Right forelimb (tissue), 1 donor: ENCODE measurements at regions not wholly inside any gene's neighbourhood (a gene's known extent, or its start where the extent isn't known, plus 50 kb on each side); places are given as distances from the start of the nearest gene placed in this dataset.
A peak's percentile ranks its signal among the peaks of the same experiment; 100 is the strongest.

Experiments
- DNase-seq: peaks from one replicate; pipeline ENCODE4 v3.0.0-alpha.2; 2018

DNA sequence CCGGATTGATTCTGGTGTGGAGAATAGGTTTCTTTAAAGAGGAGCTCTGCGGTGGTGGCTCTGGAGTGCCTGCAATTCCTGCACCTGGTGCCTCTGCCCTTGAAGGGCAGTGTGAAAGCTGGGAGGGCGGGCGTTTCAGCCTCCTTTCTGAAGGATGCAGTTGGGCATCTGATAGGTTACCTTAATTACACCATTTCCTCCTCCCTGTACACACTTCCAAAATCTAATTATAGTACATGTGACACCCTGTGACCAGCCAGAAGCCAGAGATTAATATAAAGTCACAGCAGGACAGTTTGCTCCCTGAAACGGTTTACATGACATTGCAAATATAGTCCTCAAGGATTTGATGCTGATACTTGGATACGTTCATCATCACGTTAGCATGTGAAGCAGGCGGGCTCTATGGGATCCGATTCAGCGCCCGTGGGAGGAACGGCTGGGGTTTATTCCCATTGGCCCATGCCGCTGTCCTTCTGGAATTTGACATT, 548.2 kb downstream of the QKI start:
- no peak for DNase-seq

DNA sequence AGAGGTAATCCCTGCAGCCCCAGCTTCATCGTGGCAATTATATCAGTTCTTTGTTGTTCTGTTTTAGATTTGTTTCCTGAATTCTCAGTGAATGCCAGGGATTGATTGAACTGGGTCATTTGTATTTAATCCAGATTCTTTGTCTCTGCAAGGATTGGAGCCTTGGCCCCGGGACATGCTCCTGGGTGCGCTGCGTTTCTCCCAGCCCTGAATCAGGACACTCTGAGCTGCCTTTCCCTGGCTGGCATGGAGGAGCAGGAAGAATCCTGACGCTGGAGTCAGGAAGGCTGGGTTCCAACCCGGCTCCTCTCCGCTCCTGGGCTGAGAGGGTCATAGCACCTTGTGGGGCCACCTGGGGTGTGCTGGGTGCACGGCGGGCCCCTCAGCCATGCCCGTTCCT, 545.6 kb downstream of the QKI start:
- DNase-seq: no peak

DNA sequence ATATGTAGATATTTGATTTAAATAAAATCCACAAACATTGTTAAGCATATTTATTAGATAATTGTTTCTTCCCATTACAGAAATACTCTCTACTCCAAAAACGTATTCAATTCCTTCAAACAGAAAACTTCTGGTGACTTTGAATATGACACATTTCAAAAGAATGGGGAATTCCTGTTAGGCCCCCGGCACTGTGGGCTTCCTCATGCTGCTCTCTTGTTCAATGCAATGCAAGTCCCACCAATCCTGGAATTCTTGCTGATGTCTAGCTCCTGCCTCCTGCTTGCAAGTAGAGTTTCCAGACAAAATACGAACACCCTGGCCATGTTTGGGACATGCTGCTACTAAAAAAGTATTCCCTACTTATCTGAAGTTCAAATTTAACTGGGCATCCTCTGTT, 544.1 kb downstream of the QKI start:
- DNase-seq: no peak

DNA sequence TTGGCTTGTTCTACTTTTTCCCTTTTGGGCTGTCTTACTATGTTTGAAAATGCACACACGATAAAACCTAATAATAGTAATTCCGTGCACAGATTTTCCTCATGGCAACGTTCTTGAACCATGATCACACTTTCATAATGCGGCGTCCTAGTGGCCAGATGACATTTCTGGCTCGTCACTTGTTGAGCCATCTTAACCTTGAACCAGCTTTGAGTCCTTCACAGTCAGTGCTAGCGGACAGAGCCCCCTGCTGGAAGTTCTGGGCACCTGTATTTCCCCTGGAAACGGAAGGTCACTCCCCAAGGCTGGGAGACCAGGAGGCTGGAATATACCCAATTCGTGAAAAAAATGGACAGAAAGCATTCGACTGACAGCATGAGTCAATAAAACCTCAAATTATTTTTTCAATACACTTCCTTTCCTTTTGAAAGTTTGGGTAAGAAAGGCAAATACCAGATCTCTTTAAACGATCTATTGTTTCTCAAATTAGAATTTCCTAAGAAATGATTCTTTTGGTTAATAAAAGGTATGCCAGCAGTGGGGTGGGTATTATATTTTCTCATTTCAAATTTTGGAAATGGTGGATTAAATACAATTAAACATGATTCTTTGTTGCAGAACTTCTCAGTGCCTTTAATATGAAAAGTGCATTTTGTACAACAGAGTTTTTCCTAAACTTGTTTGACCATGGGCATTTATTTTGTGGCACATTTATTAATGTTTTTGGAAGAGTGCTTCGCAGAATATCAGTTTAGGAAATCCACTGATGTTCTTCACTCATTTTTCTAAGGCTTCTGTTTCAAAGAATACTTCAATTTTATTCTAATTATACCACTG, 542.3 kb downstream of the QKI start:
- DNase-seq: peak; percentile 63

- no peak for DNase-seq
These were observed 541.2 kb downstream of the QKI start for GRCh38 chr6:163955756-163956155.

DNA sequence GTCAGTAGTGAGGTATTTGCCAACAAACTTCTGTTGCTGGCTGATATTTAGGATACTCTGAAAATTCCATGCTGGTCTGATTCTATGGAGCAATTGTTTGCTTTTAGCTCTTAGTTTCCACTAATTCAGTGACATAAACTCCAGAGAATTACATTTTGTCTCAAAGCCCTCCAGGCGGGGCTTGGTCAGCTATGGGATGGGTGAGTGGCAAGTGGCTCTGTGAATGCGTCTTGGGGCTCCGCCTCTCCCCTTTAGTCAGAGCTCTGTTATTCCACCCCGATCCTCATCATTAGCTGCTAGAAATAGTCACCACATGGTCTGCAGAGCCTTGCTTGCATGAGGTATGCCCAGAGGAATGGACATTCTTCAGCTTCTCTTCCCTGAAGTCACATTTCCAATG, 540.6 kb downstream of the QKI start:
- peak; percentile 60 for DNase-seq

- DNase-seq: no peak
These were observed 539.7 kb downstream of the QKI start for GRCh38 chr6:163954088-163954775.

DNA sequence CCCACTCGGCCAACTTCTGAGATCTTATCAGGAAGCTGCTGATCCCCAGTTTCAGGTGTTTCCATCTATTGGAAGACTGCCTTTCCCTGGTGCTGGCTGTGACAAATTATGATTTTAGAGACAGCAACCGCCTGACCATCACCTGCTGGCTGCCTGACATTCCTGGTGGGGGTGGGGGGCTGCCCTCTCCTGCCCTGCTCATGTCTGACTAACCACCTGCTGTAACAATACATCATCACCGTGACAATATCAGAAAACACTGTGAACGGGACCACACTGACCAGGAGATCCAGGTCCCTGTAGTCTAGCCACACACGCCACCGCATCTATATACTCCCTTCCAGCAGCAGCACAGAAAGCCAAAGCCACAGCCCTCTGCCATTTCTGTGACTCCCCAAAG, 537.5 kb downstream of the QKI start:
- no peak for DNase-seq

DNA sequence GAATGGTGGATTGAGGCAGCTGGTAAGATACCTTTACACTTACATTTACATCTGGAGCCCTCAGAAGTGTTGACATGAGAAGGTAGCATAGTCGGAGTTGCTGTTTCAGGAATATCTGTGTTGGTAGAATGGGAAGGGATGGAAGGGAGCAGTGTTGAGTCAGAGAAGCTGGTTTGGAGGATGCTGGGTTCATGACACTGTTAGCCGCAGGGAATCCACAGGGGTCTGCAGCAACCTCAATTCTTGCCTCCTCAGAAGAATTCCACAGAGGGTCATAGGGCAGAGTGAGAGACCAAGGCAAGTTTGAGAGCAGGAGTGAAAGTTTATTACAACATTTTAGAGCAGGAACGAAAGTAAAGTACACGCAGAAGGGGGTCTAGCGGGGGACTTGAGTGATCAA, 536.8 kb downstream of the QKI start:
- no peak for DNase-seq

DNA sequence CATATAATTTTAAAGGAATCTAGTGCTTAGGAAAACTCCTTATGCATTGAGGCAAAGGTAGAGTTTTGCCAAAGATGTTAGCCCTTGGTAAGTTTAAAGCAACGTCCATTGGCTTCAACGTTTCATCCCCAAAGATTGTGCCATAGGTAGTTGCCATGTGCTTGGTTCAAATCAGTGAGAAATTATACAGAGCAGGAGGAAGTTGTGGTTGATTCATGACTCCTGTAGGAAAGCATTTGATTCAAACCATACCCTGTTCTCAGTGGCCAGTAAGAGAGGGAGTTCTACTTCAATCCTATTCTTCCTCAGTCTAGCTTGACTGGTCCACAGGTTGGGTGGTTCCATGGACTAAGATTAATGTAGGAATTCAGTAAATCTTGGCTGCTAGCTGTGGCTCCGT, 535.6 kb downstream of the QKI start:
- DNase-seq: no peak

DNA sequence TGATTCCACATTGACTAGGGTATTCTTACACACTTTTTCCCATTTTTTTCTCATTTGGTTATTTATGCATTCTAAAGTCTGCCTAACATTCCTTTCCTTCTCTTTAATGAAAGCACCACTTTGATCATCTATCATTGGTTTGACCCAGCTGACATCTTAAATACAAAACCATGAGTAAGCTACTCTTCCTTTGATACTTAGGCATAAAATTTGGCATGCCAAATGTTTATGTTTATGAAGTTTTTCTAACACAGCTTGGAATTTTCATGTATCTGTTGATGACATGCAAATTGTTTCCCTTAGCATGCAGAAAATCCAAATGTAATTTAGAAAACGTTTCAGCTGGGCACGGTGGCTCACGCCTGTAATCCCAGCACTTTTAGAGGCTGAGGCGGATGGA, 534.9 kb downstream of the QKI start:
- DNase-seq: no peak

DNA sequence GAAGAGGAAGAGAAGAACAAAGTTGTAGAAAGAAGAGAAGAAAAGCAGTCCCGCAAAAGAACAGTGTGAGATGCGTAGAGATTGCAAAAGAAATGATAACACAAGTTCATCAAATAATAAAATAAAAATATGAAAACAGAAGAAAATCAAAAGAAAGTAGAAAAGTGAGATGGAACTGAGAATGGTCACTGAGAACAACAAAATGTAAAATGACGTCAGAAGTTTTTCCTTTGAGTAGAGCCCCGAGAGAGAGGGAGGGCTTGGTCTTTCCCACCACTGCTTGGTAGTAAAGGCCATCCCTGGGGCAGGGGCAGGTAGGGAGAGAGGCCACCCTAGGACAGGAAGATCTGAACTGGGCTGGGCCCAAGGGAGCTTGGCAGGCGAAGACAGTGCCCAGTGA, 533.7 kb downstream of the QKI start:
- DNase-seq: no peak

DNA sequence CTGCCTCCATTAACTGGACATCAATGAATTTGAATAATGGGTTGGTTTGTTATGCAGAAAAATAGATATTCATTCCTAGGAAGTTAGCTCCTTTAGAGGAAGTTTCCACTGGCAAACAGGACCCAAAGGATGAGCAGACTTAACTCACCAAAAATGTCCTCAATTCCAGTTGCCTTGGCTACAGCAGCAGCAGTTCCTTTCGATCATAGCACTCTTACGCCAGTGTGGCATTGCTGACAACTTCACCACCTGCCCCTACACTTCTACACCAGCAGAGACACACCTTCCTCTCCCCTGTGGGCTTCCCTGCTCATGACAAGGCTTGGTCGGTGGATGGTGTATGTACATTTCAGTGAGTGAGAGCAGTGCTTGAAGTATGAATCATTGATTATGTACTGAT, 532.8 kb downstream of the QKI start:
- DNase-seq: no peak

DNA sequence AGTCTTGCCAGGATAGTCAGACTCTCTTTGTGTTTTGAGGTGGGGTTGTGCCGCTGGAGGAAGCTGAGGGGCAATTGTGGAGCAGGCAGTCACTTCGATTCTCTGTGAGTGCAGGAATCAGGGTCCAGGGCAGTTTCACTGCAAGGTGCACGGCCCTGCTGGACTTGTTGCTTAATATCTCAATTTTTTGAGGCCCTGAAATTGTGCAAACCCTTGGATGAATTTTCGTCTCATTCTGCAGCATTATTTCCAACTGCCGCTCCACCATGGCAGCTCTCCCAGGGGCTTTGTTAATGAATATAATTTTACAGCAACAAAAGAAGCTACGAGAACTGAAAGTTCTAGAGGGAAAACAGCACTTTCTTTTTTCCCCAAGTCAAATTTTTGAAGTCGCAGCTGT, 531.9 kb downstream of the QKI start:
- DNase-seq: no peak

- no peak for DNase-seq
These were observed 531.3 kb downstream of the QKI start for GRCh38 chr6:163945808-163946207.

GRCh38 chr6:163944897-163945296, 530.4 kb downstream of the QKI start:
- DNase-seq: no peak

- DNase-seq: peak; percentile 50
These were observed 529.3 kb downstream of the QKI start for GRCh38 chr6:163943607-163944385.

DNA sequence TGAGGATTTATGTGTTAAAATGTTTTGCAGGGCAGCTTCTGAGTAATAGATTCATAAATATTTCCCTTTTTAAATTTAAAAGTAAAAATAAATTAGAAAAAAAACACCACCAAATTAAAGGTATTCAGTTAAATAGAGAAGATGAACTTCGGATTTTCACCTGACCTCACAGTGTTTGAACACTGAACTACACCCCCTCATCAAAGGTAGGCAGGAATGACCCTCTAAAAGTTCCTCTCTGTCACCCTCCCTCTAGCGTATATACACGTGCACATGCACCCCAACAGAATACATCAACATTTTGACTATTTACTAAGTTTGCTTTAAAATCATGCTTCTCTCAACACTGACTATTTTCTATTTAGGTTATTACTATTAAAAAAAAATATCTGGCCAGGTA, 528.3 kb downstream of the QKI start:
- no peak for DNase-seq

- DNase-seq: no peak
These were observed 527.1 kb downstream of the QKI start for GRCh38 chr6:163941624-163941976.

DNA sequence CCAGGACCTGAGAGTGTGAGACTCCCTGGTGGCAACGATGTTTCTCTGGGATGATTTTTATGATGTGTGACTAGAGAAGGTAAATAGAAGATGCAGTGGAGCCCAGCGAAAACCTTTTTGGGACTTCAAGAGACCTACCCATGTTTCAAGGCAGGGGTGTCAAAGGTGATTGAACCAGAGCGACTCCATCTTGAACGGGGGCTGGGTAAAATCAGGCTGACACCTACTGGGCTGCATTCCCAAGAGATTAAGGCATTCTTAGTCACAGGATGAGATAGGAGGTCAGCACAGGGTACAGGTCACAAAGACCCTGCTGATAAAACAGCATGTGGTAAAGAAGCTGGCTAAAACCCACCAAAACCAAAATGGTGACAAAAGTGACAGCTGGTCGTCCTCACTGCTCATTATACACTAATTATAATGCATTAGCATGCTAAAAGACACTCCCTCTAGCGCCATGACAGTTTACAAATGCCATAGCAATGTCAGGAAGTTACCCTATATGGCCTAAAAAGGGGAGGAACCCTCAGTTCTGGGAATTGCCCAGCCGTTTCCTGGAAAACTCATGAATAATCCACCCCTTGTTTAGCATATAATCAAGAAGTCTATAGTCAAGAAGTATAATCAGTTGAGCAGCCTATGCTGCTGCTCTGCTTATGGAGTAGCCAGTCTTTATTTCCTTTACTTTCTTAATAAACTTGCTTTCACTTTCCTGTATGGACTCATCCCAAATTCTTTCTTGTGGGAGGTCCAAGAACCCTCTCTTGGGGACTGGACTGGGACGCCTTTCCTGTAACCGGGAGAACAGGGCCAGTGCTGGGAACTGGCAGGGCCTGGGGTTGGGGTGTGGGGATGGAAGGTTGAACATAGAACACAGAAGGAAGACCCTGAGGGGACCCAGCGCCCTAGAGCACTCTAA, 526.4 kb downstream of the QKI start:
- peak; percentile 51 for DNase-seq

DNA sequence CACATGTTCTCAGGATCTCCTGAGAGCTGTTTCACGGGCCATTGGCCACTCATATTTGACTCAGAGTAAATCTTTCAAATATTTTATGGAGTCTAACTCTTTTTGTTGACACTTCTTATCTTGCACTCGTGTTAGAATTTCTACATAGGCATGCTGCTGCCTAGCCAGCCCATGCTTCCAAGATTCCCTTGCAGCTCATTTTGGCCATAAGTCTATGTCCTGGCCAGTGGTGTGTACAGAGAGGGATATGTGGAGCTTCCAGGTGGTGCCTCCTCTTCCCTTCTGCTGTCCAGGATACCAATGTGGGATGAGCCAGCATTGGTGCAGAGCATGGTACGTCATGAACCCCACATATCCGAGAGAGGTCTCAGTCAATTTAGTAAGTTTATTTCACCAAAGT, 522.6 kb downstream of the QKI start:
- DNase-seq: no peak

DNA sequence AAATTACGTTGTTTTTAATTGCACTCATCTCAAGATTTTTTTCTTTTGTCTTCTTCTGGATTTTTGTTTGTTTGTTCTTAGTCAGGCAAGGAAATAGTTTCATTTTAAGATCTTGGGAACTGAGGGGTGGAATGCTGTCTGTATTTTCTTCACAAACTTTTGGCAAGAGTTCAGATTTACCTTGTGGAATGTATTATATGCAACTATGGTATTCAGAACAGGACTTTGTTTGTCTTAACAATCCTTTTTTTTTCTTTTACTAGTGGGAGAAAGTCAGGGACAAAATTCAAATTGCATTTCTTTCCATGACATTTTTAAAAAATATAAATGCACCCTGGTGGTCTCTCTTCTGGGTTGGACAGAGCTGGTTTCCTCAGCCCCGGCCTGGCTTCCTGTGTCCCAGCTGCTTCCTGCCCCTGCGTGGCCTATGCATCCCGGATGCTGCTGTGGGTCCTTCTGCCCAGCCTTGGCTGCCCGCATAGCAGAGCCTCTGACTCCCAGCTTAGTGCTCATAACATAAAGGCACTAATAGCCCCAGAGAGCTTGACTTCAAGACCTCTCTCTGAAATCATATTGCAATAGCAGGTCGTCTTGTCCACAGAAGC, 520.7 kb downstream of the QKI start:
- no peak for DNase-seq
